IPS DF 4.7 (cell line): ENCODE measurements at regions not wholly inside any gene's neighbourhood (a gene's known extent, or its start where the extent isn't known, plus 50 kb on each side); places are given as distances from the start of the nearest gene placed in this dataset.
"Not testable (repeated sequence)": the region's sequence is repeated elsewhere in the genome, so short reads cannot be mapped to it uniquely, and the experiment has no call there.

Experiments
- DNase-seq: peaks from one replicate; pipeline ENCODE4 v3.0.0-alpha.2; 2013; ENCODE audit warnings: low spot score; ENCODE audit errors: extremely low read depth

DNA sequence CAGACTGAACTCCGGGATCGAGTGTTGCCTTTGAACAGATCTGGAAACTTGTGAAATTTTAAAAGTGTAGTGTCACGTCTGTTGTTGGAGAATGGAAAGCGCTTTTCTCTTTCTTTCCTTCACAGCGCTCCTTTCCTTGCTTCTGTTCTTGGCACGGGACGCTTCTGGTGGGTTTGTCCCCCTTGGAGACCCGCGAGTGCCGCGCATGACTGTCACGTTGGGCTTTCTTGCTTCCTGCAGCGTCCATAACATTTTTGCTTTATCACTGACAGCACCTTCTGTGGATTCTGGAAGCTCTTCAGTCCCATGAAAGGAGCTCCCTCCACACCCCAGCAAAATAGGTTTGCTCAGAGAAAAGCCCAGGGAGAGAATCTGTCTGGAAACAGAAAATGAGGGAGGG, 193.0 kb upstream of the TMEM132C start:
- DNase-seq = no peak

- DNase-seq = no peak
Observed at GRCh38 chr12:128075332-128075731, 191.6 kb upstream of the TMEM132C start.

DNA sequence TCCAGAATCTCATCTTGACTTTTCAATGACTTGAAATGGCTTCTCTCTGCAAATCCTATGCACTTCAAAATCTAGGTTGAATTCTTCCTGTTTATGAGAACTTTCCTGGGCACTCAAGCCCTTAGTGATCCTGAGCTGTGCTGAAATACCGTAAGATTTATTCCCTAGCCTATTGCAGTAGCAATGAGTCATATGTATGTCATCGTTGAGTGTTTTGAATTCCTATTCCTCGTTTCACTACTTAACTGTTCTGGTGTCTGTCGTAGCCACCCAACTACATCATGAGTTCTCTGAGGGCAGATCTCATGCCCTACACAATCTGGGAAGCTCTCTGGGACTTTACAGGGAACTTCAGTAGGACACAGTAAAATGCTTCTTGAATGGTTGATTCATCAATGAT, 190.8 kb upstream of the TMEM132C start:
- DNase-seq = no peak

DNA sequence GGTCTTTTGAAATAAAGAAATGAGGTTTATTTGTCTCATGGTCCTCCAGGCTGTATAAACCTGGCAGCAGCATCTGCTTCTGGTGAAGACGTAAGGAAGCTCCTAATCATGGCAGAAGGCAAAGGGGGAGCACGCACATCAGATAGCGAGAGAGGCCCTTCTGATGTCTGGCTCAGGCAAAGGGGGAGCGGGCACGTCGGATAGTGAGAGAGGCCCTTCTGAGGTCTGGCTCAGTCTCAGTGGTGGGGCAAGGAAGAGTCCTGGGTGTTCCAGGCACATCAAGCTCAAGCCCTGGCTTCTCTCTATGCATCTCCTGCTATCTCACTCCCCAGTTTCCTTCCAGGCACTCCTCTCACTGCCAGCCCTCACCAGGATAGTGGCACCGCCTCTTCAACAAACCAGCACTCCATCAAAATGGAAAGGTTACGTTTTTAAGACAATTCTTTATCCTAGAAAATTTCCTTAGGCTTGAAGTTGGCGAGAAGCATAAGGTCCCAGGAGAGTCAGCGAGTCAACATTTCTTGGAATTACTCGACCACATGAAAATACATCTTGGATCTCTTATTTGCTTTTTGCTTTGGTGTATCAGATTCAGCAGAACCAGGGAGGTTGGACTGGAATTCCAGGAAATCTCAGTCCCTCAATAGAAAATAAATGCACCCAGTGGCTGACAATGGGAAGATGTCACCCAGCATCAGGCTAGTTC, 189.6 kb upstream of the TMEM132C start:
- DNase-seq = no peak

DNA sequence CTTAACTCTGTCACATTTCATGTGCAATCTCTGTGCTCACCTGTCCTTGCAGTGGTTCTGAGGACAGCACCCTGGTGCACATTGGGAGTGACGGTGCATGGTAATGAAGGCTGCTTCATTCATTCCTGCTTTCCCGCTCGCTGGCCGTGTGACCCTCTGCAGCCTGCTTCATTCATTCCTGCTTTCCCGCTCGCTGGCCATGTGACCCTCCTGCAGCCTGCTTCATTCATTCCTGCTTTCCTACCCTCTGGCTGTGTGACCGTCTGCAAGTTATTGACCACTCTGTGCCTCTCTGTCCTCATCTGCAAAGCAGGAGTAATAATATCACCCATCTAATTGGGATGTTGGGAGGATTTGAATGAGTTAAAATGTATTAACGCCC, 189.1 kb upstream of the TMEM132C start:
- DNase-seq = no peak

DNA sequence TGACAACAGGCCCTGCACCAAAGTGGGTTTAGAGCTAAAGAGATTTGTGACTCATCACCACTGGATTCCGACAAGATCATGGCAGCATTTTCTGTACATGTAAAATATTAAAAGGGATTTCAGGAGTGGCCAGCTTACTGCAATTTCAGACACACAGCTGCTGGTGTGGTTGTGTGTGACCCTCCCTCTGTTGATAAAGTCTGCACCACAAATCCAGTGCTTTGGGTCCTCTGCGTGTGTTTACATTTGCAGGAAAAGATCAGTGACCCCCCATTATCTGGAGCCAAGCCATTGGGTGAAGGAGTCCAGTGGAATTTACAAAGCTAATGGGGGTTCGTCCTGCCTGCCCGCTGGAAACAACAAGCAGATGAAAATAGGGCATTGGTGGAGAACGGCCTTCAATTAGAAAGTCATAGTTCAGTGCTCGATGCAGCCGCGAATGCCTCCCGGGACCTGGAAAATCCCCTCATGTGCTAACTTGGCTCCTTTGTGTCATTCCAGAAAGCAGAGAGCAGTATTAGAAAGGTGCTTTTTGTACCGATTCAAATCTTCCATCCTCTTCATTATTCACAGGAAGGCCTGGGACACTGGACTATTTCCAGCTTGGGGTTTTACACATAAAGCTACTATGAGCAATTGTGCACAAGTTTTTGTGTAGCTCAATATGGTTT, 188.5 kb upstream of the TMEM132C start:
- DNase-seq = no peak

DNA sequence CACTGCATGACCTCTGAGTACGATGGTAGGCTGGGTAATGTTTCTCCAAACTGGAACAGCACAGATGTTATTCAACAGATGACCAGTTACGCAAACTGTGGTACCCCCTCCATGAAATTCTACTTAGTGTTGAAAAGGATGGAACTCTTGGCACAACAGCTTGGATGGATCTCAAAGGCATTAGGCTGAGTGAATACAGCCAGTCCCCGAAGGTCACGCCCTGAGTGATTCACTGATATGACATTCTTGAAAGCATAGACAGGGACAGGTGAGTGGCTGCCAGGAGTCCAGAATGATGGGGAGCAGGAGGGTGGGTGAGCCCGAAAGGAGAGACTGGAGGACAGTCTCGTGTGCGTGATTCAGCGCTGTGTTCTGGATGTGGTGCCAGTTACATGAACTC, 187.5 kb upstream of the TMEM132C start:
- DNase-seq = no peak

GRCh38 chr12:128083132-128083729, 183.7 kb upstream of the TMEM132C start:
- DNase-seq = no peak

- DNase-seq = no peak
Observed at GRCh38 chr12:128088926-128089325, 178.0 kb upstream of the TMEM132C start.

DNA sequence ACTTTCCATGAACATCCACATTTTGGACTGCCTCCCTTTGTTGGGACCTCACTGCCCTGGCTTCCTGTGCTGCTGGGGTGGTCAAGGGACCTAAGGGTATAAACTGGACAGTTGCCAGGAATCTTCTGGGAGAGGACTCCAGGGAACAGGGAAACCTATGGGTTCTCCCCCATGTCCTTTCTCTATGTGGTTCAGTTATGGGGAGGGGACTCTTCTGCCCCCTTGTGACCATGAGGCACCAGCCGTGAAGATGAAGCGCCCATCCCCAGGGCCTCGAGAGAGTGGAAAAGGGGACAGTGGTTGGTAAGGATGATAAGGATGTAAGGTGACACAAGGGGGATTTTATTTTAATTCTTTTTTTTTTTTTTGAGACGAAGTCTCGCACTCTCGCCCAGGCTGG, 177.0 kb upstream of the TMEM132C start:
- DNase-seq = no peak

- DNase-seq = no peak
Observed at GRCh38 chr12:128091101-128091720, 175.8 kb upstream of the TMEM132C start.

DNA sequence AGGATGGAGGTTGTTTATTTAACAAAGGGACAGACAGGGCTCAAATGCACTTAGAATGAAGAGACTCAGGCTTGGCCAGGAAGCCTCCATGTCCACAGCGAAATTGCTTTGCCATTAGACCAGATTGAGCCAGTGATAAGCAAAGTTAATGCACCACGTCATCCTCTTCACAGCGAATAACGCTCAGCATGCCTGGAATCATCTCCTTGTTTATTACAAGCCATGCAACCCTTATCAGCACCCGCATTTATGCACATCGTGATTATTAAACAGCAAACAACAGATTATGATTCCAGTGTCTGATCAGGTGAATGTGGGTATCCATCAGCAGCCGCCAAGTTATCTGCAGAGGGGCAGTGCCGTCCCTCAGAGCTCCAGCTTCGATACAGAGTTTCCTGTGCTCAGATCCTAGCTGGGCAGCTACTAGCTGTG, 175.0 kb upstream of the TMEM132C start:
- no peak for DNase-seq

DNA sequence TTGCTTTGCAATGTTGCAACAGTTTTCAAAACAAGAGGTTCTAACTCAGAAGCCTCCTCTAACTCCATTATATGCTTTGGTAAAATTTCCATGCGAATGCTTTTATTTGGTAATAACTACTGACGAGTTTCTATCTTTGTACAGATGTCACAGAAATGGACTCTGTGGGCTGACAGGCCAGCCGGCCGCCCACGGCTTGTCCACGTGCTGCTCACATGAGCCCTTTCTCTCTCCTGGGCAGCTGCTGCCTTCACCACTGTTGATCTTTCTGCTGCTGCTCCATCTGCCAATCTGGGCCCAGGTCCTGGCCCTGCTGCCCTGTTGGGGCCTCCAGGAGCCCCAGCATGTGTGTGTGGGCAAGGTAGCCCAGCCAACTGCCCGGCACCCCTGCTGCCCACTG, 168.2 kb upstream of the TMEM132C start:
- DNase-seq = no peak

- no peak for DNase-seq
Observed at GRCh38 chr12:128103152-128103551, 163.8 kb upstream of the TMEM132C start.

GRCh38 chr12:128109236-128109635, 157.7 kb upstream of the TMEM132C start:
- DNase-seq = no peak

DNA sequence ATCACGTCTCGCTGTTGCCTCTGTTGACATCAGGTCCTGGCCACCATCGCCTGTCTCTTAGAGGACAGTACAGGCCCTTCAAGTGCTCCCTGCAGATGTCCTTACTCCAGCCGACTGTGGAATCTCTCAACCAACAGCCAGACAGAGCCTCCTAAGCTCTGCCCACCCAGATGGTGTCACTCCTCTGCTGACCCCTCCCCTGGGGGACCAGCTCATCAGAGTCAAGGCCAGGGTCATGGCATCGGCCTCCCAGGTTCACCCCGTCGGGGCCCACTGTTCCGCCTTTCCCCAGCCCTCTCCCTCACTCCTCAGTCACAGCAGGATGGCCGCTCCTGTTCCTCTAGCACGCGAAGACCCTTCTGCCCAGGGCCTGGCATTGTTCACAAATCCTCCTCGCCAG, 157.3 kb upstream of the TMEM132C start:
- DNase-seq = no peak

DNA sequence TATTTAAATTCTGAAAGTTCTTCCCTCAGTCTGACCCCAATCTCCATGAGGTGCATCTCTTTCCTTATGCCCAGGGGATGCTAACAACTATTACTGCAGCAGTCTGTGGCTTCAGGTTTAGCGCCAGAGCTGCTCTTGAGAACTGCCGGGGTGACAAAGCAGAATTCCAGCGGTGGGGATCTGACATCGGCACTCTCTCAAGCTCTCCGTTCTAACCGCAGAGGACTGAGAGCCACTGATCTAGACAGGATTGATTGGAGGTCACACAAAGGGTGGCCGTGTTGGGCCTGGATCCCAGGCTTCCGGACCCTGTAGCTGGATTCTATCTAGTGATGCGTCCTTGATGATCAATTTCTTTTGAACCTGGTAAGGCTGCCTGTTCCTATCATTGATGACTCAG, 155.6 kb upstream of the TMEM132C start:
- no peak for DNase-seq

DNA sequence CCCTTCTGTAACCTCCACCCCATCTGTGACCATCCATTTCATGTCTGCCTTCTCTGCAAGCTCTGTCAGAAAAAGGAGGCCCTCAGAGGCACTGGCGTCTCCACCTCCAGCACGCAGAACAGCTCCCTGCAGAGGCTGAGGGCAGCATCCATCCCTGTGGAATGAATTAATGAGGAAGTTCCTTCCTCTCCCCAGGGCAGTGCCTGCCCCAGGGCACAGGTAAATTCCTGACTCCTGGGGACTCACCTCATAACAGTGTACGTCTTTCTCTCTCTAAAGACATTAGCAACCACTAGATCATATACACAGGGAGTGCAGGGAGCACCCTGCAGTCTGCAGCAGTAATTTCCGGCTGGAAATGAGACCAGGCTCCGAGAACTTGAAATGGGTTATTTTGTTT, 155.0 kb upstream of the TMEM132C start:
- no peak for DNase-seq

DNA sequence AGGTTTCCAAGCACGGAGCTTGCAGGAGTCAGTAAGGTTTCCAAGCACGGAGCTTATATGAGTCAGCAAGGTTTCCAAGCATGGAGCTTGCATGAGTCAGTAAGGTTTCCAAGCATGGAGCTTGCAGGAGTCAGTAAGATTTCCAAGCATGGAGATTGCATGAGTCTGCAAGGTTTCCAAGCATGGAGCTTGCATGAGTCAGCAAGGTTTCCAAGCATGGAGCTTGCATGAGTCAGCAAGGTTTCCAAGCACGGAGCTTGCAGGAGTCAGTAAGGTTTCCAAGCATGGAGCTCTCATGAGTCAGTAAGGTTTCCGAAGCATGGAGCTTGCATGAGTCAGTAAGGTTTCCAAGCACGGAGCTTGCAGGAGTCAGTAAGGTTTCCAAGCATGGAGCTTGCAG, 153.7 kb upstream of the TMEM132C start:
- DNase-seq = not testable (repeated sequence)

DNA sequence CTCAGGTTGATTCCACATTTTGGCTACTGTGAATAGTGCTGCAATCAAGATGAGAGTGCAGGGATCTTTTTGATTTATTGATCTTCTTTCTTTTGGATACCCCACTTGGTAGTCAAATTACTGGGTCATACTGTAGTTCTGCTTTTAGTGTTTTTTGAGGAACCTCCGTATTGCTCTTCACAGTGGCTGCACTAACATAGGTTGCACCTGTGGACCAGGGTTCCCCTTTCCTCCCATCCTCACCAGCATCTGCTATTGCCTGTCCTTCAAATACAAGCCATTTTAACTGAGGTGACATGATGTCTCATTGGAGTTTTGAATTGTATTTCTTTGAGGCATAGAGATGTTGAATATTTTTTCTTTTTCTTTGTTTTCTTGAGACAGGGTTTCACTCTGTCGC, 152.5 kb upstream of the TMEM132C start:
- no peak for DNase-seq

DNA sequence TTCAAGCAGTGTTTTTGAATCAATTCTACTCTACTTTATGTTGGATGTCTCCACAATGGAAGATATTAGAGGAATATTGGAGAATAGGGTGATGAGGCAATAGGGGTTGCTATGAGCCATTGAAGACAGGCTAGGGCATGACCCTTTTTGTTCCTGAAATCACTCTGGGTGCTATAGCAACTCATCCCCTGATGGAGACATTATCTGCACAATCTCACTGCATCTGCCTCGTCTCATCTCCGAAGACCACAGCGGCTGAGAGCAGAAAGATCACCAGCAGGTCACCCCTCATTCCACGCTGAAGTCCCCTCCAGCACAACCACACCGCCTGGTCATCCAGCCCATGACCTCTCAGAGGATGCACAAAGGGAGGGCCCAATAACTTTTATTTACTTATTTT, 150.4 kb upstream of the TMEM132C start:
- DNase-seq = no peak

DNA sequence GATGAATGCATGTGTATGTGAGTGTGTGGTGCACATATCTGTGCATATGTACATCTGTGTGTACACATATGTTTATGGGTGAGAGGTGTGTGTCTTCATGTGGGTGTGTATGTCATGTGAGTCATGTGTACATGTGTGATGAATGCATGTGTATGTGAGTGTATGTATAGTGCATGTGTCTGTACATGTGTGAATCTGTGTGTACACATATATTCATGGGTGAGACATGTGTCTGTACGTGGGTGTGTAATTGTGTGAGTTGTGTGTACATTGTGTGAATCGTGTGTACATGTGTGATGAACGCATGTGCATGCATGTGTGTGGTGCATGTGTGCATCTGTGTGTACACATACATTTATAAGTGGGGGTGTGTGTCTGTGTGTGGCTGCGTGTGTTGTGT, 146.9 kb upstream of the TMEM132C start:
- no peak for DNase-seq
